Adrenal gland (tissue), 9 donors: ENCODE measurements at regions not wholly inside any gene's neighbourhood (a gene's known extent, or its start where the extent isn't known, plus 50 kb on each side); places are given as distances from the start of the nearest gene placed in this dataset.

ENCODE experiments used
- DNase-seq, 7 donors: peaks; one replicate each; pipeline ENCODE4 v3.0.0-alpha.2; 2019 to 2020
- H3K27ac ChIP-seq, 5 donors: fragments of 200-600 bp; sonication (generic) in 4 of 5; 1 replicate in 3 of 5; 2 replicates in 2 of 5; pipeline versions ENCODE4 v1.5.1 to v1.8.0; 2016 to 2020; ENCODE audit warnings: mild to moderate bottlenecking in 1 of 5
- H3K27me3 ChIP-seq: fragments of 200-600 bp; 2 replicates; pipeline ENCODE4 v1.8.0; 2021
- H3K36me3 ChIP-seq, 2 donors: fragments of 200-600 bp; replicated peaks in 1 of 2; 1 replicate in 1 of 2; 2 replicates in 1 of 2; pipeline versions ENCODE4 v1.5.1 to v1.8.0; 2018 to 2022
- H3K4me1 ChIP-seq, 2 donors: fragments of 200-600 bp; replicated peaks in 1 of 2; 1 replicate in 1 of 2; 2 replicates in 1 of 2; pipeline versions ENCODE4 v1.5.1 to v1.8.0; 2018 to 2021
- H3K4me3 ChIP-seq, 4 donors: fragments of 200-600 bp; sonication (generic) in 3 of 4; one replicate each; pipeline ENCODE4 v1.5.1; 2016 to 2018
- H3K9me3 ChIP-seq, 3 donors: fragments of 200-600 bp; sonication (generic) in 1 of 3; replicated peaks in 1 of 3; 1 replicate in 2 of 3; 2 replicates in 1 of 3; pipeline versions ENCODE4 v1.5.1 to v1.8.0; 2016 to 2021
- CTCF ChIP-seq, 6 experiments: fragments of 450-650 bp in 4 of 6; fragments of 200-600 bp in 2 of 6; sonication (generic) in 1 of 6; IDR thresholded peaks; 1 replicate in 5 of 6; 2 replicates in 1 of 6; pipeline versions ENCODE4 v1.5.1 to v1.8.0; 2016 to 2021; ENCODE audit warnings: antibody characterized with exemption in 6 of 6, mild to moderate bottlenecking in 2 of 6, moderate library complexity in 1 of 6
- POLR2A ChIP-seq, 2 donors: fragments of 450-650 bp; IDR thresholded peaks; one replicate each; pipeline ENCODE4 v1.6.1; 2017; ENCODE audit warnings: antibody characterized with exemption in 2 of 2, mild to moderate bottlenecking in 2 of 2, moderate library complexity in 1 of 2
- WGBS, 4 donors: extraction: QIAGEN DNeasy Blood & Tissue Kit in 2 of 4; methylation state at CpG; one replicate each; pipeline versions ENCODE4 v1.1.5 to v1.1.7; 2013 to 2017; 5-methylcytosine and 5-hydroxymethylcytosine counted together
- intact Hi-C, 2 donors: fragments of 100-400 bp; cut with DNase I; formaldehyde crosslinking; loops; one replicate each; pipeline versions ENCODE4 v1.14.1 to v1.15.0; 2022 to 2023
- donor health status: healthy with polysubstance abuse.
- donor health status: Bipolar disorder and iron deficiency.
- donor health status: DM: yes; HTN: yes; CAD: no.
- donor health status: DM: no; HTN: no; CAD: no.
- donor health status: DM: no; HTN: no; CAD: no.

DNA sequence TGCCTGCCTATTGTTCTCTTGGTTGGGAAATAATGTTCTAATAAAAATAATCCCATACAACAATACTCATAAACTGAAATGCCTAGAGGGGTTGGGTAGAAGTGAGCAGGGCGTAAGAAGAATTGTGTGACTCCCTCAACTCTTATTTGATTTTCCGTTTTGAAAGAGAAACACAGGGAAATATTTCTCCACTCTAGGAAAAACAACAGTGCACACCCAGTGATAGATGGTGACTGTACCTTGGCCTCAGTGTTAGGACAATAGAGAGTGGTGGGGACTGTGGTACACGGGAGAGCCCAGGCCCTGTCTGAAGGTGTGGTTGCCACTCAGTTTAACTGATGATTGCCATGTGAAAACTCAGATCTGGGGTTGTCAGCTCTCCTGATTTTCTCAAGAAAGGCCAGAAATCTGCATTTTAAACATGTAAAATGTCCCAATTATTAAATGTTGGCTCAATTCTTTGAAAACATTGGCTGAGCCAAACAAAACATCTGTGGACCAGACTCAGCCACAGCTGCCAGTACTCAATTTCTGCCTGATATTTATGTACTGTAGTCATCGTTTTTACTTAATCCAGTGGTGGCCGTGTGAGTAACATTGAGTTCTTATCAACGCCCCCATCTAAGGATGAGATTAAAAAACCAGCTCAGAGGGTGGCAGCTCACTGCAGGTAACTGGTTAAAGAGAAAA lies 103.8 kb upstream of the ZNF618 start:
- 47 to 54% (median 50%) methylated on average over 6 of the region's 6 CpGs for WGBS, 4 donors
- Histone ChIP-seq H3K27me3 (no peaks in the 10 kb centered on the region), H3K27ac (no peak overlapping the region), H3K4me3 (no peak overlapping the region), H3K9me3 (no peaks in the 10 kb centered on the region), H3K36me3 (no peaks in the 10 kb centered on the region), H3K4me1 (no peaks in the 10 kb centered on the region)
- intact Hi-C loops = no loop called here
- DNase-seq = no peak
- TF ChIP-seq POLR2A (IDR thresholded peaks at IDR 0.05) (no peak), CTCF (IDR thresholded peaks at IDR 0.05) (no peak)

DNA sequence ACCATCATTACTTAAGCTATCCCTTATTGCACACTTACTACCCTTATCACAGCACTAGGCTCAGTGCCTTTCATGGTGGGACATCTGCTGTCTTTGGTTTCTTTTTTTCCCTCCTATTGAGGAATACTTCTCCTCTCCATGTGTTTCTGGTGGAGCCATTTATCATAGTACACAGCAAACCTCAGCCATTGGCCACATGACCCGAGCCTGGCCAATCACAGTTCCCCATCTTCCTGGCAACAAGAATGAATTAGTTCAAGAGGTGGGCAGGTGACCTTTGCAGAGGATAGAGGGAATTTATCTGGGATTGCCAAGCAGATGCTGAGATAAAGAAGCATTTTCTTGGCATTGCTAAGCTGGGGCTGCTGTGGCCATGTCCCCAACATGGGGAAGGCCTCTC lies 101.1 kb upstream of the ZNF618 start:
- no peak overlapping the region for H3K4me3 ChIP-seq
- no peaks in the 10 kb centered on the region for H3K36me3 ChIP-seq
- no peak overlapping the region for H3K27ac ChIP-seq
- H3K27me3 ChIP-seq = no peaks in the 10 kb centered on the region
- TF ChIP-seq POLR2A (IDR thresholded peaks at IDR 0.05) = no peak
- no peak for TF ChIP-seq CTCF (IDR thresholded peaks at IDR 0.05)
- H3K9me3 ChIP-seq = no peaks in the 10 kb centered on the region
- H3K4me1 ChIP-seq = no peaks in the 10 kb centered on the region
- intact Hi-C loops = no loop called here
- WGBS, 4 donors = 82 to 92% (median 87%) methylated on average over 1 of the region's 1 CpG
- DNase-seq = no peak

DNA sequence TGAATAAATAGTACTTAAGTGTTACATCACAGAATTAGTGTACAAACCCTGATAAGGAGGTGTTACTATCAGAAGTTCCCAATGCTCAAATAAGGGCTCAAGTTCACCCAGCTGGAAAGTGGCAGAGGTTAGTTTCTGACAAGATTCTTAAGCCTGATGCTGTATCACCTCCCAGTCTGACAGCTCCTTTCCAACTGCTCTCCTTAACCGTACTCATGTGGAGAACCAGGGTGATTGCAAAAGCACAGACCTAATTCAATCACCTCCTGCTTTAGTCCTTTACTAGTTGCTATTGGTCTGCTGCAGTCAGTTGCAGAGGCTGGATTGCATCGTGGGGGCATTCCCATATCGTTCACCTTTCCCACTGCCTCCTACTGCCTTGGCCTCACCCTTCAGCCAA lies 100.4 kb upstream of the ZNF618 start:
- H3K36me3 ChIP-seq = no peaks in the 10 kb centered on the region
- no peak for TF ChIP-seq CTCF (IDR thresholded peaks at IDR 0.05)
- TF ChIP-seq POLR2A (IDR thresholded peaks at IDR 0.05) = no peak
- no peak for DNase-seq
- no peaks in the 10 kb centered on the region for H3K27me3 ChIP-seq
- no peaks in the 10 kb centered on the region for H3K4me1 ChIP-seq
- H3K27ac ChIP-seq = no peak overlapping the region
- no peak overlapping the region for H3K4me3 ChIP-seq
- 59 to 76% (median 74%) methylated on average over 3 of the region's 3 CpGs for WGBS, 4 donors
- intact Hi-C loops = no loop called here
- H3K9me3 ChIP-seq = no peaks in the 10 kb centered on the region

GRCh38 chr9:113776194-113776593 lies 99.9 kb upstream of the ZNF618 start:
- Histone ChIP-seq H3K4me1 (no peaks in the 10 kb centered on the region), H3K36me3 (no peaks in the 10 kb centered on the region), H3K4me3 (no peak overlapping the region), H3K27me3 (no peaks in the 10 kb centered on the region), H3K9me3 (no peaks in the 10 kb centered on the region), H3K27ac (no peak overlapping the region)
- DNase-seq = no peak
- 53 to 58% (median 55%) methylated on average over 3 of the region's 3 CpGs for WGBS, 4 donors
- intact Hi-C loops = no loop called here
- TF ChIP-seq CTCF (IDR thresholded peaks at IDR 0.05) = no peak
- no peak for TF ChIP-seq POLR2A (IDR thresholded peaks at IDR 0.05)
